H1 (cell line): ENCODE measurements at regions not wholly inside any gene's neighbourhood (a gene's known extent, or its start where the extent isn't known, plus 50 kb on each side); places are given as distances from the start of the nearest gene placed in this dataset.

ENCODE experiments used
- CTCF ChIA-PET: fragments of 300-600 bp; sonication (Branson Sonifier 250); formaldehyde crosslinking; loops from one replicate; lab custom pipeline; 2021; ENCODE audit not compliant: partially characterized antibody; lab: Charles Lee
- POLR2A ChIA-PET: fragments of 300-600 bp; sonication (Branson Sonifier 250); formaldehyde crosslinking; loops from one replicate; lab custom pipeline; 2021; ENCODE audit warnings: inconsistent platforms; ENCODE audit not compliant: partially characterized antibody; lab: Charles Lee
- DNase-seq, 2 experiments: peaks; one replicate each; pipeline versions ENCODE4 v3.0.0 to v3.0.0-alpha.2; 2010 to 2022; ENCODE audit warnings: low spot score in 2 of 2, low read depth in 1 of 2, mixed read lengths in 1 of 2
- FAIRE-seq: peaks from 2 replicates; lab custom pipeline; 2011; peaks lifted over from hg19 to GRCh38; lab: Jason Lieb, UNC
- H2AFZ ChIP-seq: 2 replicates; pipeline ENCODE4 v1.8.1; 2012; ENCODE audit warnings: low read length, inconsistent platforms
- H2AK5ac ChIP-seq: 2 replicates; pipeline ENCODE4 v1.6.1; 2013; ENCODE audit warnings: low read depth, low read length
- H2BK120ac ChIP-seq: replicated peaks from 2 replicates; pipeline ENCODE3; 2013; ENCODE audit warnings: low read depth, low read length, inconsistent platforms
- H2BK12ac ChIP-seq: 2 replicates; pipeline ENCODE4 v1.6.1; 2013; ENCODE audit warnings: low read depth, low read length
- H2BK15ac ChIP-seq: 2 replicates; pipeline ENCODE4 v1.6.1; 2013; ENCODE audit warnings: low read length
- H2BK20ac ChIP-seq: 2 replicates; pipeline ENCODE4 v1.6.1; 2013; ENCODE audit warnings: low read length
- H2BK5ac ChIP-seq: 2 replicates; pipeline ENCODE4 v1.6.1; 2013; ENCODE audit warnings: low read depth, low read length
- H3K14ac ChIP-seq: 2 replicates; pipeline ENCODE4 v1.6.1; 2013; ENCODE audit warnings: inconsistent platforms; ENCODE audit not compliant: insufficient read length
- H3K18ac ChIP-seq: 2 replicates; pipeline ENCODE4 v1.6.1; 2013; ENCODE audit warnings: low read length; ENCODE audit errors: extremely low read depth
- H3K23ac ChIP-seq: 2 replicates; pipeline ENCODE4 v1.6.1; 2013; ENCODE audit warnings: inconsistent platforms; ENCODE audit not compliant: insufficient read length
- H3K23me2 ChIP-seq: 2 replicates; pipeline ENCODE4 v1.6.1; 2013; ENCODE audit warnings: low read depth, low read length
- H3K27ac ChIP-seq: 2 replicates; pipeline ENCODE4 v1.6.1; 2011; ENCODE audit warnings: low read depth, low read length, inconsistent platforms
- H3K27me3 ChIP-seq, 4 experiments: replicated peaks in 1 of 4; 1 replicate in 1 of 4; 2 replicates in 3 of 4; pipeline versions ENCODE4 v1.6.1 to v1.8.1; 2011 to 2013; ENCODE audit warnings: low read length in 3 of 4, mild to moderate bottlenecking in 3 of 4, inconsistent platforms in 2 of 4, mixed read lengths in 2 of 4, moderate library complexity in 1 of 4; ENCODE audit not compliant: control insufficient read depth in 3 of 4, insufficient read depth in 3 of 4; ENCODE audit errors: extremely low read depth in 1 of 4
- H3K36me3 ChIP-seq, 4 experiments: 2 replicates each; pipeline versions ENCODE4 v1.6.1 to v1.8.1; 2011 to 2013; ENCODE audit warnings: mild to moderate bottlenecking in 4 of 4, low read length in 3 of 4, moderate library complexity in 2 of 4, control low read depth in 1 of 4, inconsistent platforms in 1 of 4; ENCODE audit not compliant: insufficient read depth in 4 of 4, control insufficient read depth in 2 of 4
- H3K4ac ChIP-seq: replicated peaks from 2 replicates; pipeline ENCODE3; 2013; ENCODE audit warnings: low read length, low read depth, mixed read lengths, inconsistent platforms; ENCODE audit not compliant: insufficient read length
- H3K4me1 ChIP-seq, 4 experiments: replicated peaks in 1 of 4; 1 replicate in 1 of 4; 2 replicates in 3 of 4; pipeline versions ENCODE4 v1.6.1 to v1.8.1; 2011 to 2013; ENCODE audit warnings: low read length in 3 of 4, inconsistent platforms in 2 of 4, mixed read lengths in 1 of 4; ENCODE audit not compliant: insufficient read depth in 4 of 4, control insufficient read depth in 3 of 4
- H3K4me2 ChIP-seq, 2 experiments: 2 replicates each; pipeline versions ENCODE4 v1.6.1 to v1.8.1; 2011 to 2013; ENCODE audit warnings: low read depth in 2 of 2, low read length in 2 of 2, control low read depth in 1 of 2, inconsistent platforms in 1 of 2, mild to moderate bottlenecking in 1 of 2; ENCODE audit not compliant: insufficient read depth in 1 of 2
- H3K4me3 ChIP-seq, 4 experiments: fragments of 200-600, 300-600 bp in 1 of 4; sonication (generic), shearing (Covaris generic), sonication (Bioruptor Twin) in 1 of 4; 2 replicates each; pipeline versions ENCODE4 v1.5.1 to v1.8.1; 2011 to 2016; ENCODE audit warnings: low read length in 4 of 4, low read depth in 3 of 4, control low read depth in 2 of 4, inconsistent platforms in 2 of 4, mild to moderate bottlenecking in 2 of 4, mixed read lengths in 1 of 4, moderate library complexity in 1 of 4; ENCODE audit not compliant: insufficient read depth in 2 of 4; ENCODE audit errors: extremely low read depth in 1 of 4
- H3K56ac ChIP-seq: replicated peaks from 2 replicates; pipeline ENCODE3; 2013; ENCODE audit warnings: low read depth, mild to moderate bottlenecking, mixed read lengths, low read length, inconsistent platforms; ENCODE audit not compliant: insufficient read length
- H3K79me1 ChIP-seq: 2 replicates; pipeline ENCODE4 v1.6.1; 2013; ENCODE audit warnings: low read depth, low read length, control low read depth
- H3K79me2 ChIP-seq, 2 experiments: 2 replicates each; pipeline versions ENCODE4 v1.6.1 to v1.8.1; 2012 to 2013; ENCODE audit warnings: low read length in 2 of 2, mild to moderate bottlenecking in 2 of 2, inconsistent platforms in 1 of 2; ENCODE audit not compliant: insufficient read depth in 2 of 2, control insufficient read depth in 1 of 2
- H3K9ac ChIP-seq, 4 experiments: replicated peaks in 1 of 4; 1 replicate in 1 of 4; 2 replicates in 3 of 4; pipeline versions ENCODE4 v1.6.1 to v1.8.1; 2011 to 2013; ENCODE audit warnings: low read depth in 3 of 4, low read length in 3 of 4, control low read depth in 2 of 4, mild to moderate bottlenecking in 2 of 4, moderate library complexity in 2 of 4, inconsistent platforms in 1 of 4; ENCODE audit errors: extremely low read depth in 1 of 4
- H3K9me3 ChIP-seq, 2 experiments: 2 replicates each; pipeline versions ENCODE4 v1.6.1 to v1.8.1; 2012 to 2013; ENCODE audit warnings: mild to moderate bottlenecking in 2 of 2, moderate library complexity in 2 of 2, control low read depth in 1 of 2, inconsistent platforms in 1 of 2, low read depth in 1 of 2, low read length in 1 of 2, mixed read lengths in 1 of 2; ENCODE audit not compliant: insufficient read depth in 2 of 2
- H4K20me1 ChIP-seq, 2 experiments: replicated peaks in 1 of 2; 2 replicates each; pipeline versions ENCODE3 to v1.8.1; 2011 to 2013; ENCODE audit warnings: inconsistent platforms in 2 of 2, low read length in 2 of 2, mild to moderate bottlenecking in 1 of 2; ENCODE audit not compliant: insufficient read depth in 2 of 2, control insufficient read depth in 1 of 2
- H4K5ac ChIP-seq: 2 replicates; pipeline ENCODE4 v1.6.1; 2013; ENCODE audit warnings: low read length, low read depth, mixed read lengths, inconsistent platforms; ENCODE audit not compliant: insufficient read length
- H4K8ac ChIP-seq: 2 replicates; pipeline ENCODE4 v1.8.0; 2013; ENCODE audit warnings: mild to moderate bottlenecking, moderate library complexity, low read length, inconsistent platforms; ENCODE audit not compliant: insufficient read depth; ENCODE audit errors: extremely low read depth
- H4K91ac ChIP-seq: replicated peaks from 2 replicates; pipeline ENCODE3; 2013; ENCODE audit warnings: low read length, mixed read lengths, inconsistent platforms; ENCODE audit not compliant: insufficient read length
- POLR2AphosphoS5 ChIP-seq: IDR thresholded peaks from 2 replicates; pipeline ENCODE4 v1.6.1; 2011; ENCODE audit warnings: low read depth, low read length
- TCF12 ChIP-seq: IDR thresholded peaks from 2 replicates; pipeline ENCODE4 v1.6.1; 2011; ENCODE audit warnings: low read depth, mild to moderate bottlenecking, low read length
- WGBS, 2 experiments: shearing (Covaris generic) in 1 of 2; methylation state at CpG; one replicate each; pipeline versions ENCODE4 v1.1.6 to v1.1.7; 2013 to 2015; ENCODE audit warnings: low lambda C conversion rate in 2 of 2, mixed read lengths in 2 of 2, inconsistent platforms in 1 of 2, low coverage in 1 of 2, missing lambda C conversion rate in 1 of 2; ENCODE audit not compliant: insufficient replicate concordance in 2 of 2, insufficient coverage in 1 of 2, insufficient read length in 1 of 2; ENCODE audit errors: extremely low coverage in 1 of 2, missing lambda C conversion rate in 1 of 2; 5-methylcytosine and 5-hydroxymethylcytosine counted together

GRCh38 chr15:53110999-53111398, 320.9 kb upstream of the ONECUT1 start:
- no peak overlapping the region for H3K27ac ChIP-seq
- H3K4me1 ChIP-seq, result peaks cover 0 to 11% (median 5%) of the 10 kb centered on the region in 4 experiments; a peak in 3 of 7 replicates
- CTCF ChIA-PET, result no interaction called here
- H3K23me2 ChIP-seq, result no peaks in the 10 kb centered on the region
- H3K27me3 ChIP-seq, result no peaks in the 10 kb centered on the region
- no peak overlapping the region for H3K18ac ChIP-seq
- H2BK12ac ChIP-seq, result no peak overlapping the region
- H2AK5ac ChIP-seq, result no peak overlapping the region
- no peak overlapping the region for H3K9ac ChIP-seq
- no peaks in the 10 kb centered on the region for H3K79me1 ChIP-seq
- no peak overlapping the region for H2BK20ac ChIP-seq
- POLR2A ChIA-PET, result no interaction called here
- no peak overlapping the region; the same call in 1 of the 2 replicates for H2AFZ ChIP-seq
- peak overlapping the region in 1 of 4 experiments; percentile 5; a peak in 1 of 8 replicates for H3K4me3 ChIP-seq
- no peak overlapping the region for H3K23ac ChIP-seq
- 29% methylated on average over 4 of the region's 4 CpGs; no CpG with 5 or more reads in 1 of the 2 experiments for WGBS, 2 experiments
- H2BK15ac ChIP-seq, result no peak overlapping the region
- no peaks in the 10 kb centered on the region for H3K36me3 ChIP-seq
- no peak overlapping the region for H3K4ac ChIP-seq
- no peaks in the 10 kb centered on the region for H3K79me2 ChIP-seq
- H4K20me1 ChIP-seq, result no peaks in the 10 kb centered on the region
- no peak overlapping the region for H3K14ac ChIP-seq
- H2BK120ac ChIP-seq, result no peak overlapping the region
- peak; percentile 90 for FAIRE-seq
- H3K56ac ChIP-seq, result no peak overlapping the region
- peak overlapping the region in 1 of 2 experiments; percentile 5; a peak in 1 of 4 replicates for H3K4me2 ChIP-seq
- no peak overlapping the region for H4K91ac ChIP-seq
- H2BK5ac ChIP-seq, result no peak overlapping the region
- H4K8ac ChIP-seq, result no peak overlapping the region
- peak in 1 of 2 experiments; percentile 9 for DNase-seq
- no peak overlapping the region for H4K5ac ChIP-seq
- H3K9me3 ChIP-seq, result no peaks in the 10 kb centered on the region; a peak in 1 of 4 replicates
- peak; percentile 78; the same call in 1 of the 2 replicates for TF ChIP-seq TCF12
- TF ChIP-seq POLR2AphosphoS5, result no peak
